ENCODE measurements at regions not wholly inside any gene's neighbourhood (a gene's known extent, or its start where the extent isn't known, plus 50 kb on each side); places are given as distances from the start of the nearest gene placed in this dataset.

DNA sequence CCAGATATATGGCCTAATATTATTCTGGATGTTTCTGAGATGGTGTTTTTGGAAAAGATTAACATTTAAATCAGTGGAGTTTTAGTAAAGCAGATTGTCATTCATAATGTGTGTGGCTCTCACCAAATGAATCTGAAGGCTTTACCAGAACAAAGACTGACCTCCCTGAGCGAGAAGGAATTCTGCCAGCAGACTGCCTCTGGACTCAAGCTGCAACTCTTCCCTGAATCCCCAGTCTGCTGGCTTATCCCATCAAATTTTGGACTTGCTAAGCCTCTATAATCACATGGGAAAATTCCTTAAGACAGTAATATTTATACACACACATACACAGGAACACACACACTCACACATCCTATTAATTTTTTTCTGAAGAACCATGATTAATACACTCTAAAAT lies 102.3 kb downstream of the FAM174B start:
- TF ChIP-seq, protein P1, sequence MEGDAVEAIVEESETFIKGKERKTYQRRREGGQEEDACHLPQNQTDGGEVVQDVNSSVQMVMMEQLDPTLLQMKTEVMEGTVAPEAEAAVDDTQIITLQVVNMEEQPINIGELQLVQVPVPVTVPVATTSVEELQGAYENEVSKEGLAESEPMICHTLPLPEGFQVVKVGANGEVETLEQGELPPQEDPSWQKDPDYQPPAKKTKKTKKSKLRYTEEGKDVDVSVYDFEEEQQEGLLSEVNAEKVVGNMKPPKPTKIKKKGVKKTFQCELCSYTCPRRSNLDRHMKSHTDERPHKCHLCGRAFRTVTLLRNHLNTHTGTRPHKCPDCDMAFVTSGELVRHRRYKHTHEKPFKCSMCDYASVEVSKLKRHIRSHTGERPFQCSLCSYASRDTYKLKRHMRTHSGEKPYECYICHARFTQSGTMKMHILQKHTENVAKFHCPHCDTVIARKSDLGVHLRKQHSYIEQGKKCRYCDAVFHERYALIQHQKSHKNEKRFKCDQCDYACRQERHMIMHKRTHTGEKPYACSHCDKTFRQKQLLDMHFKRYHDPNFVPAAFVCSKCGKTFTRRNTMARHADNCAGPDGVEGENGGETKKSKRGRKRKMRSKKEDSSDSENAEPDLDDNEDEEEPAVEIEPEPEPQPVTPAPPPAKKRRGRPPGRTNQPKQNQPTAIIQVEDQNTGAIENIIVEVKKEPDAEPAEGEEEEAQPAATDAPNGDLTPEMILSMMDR (IDR thresholded peaks at IDR 0.05), result no peak
- TF ChIP-seq POLR2A (IDR thresholded peaks at IDR 0.05), result no peak

Data from body of pancreas (tissue), 4 donors.